ENCODE measurements at regions not wholly inside any gene's neighbourhood (a gene's known extent, or its start where the extent isn't known, plus 50 kb on each side); places are given as distances from the start of the nearest gene placed in this dataset.

DNA sequence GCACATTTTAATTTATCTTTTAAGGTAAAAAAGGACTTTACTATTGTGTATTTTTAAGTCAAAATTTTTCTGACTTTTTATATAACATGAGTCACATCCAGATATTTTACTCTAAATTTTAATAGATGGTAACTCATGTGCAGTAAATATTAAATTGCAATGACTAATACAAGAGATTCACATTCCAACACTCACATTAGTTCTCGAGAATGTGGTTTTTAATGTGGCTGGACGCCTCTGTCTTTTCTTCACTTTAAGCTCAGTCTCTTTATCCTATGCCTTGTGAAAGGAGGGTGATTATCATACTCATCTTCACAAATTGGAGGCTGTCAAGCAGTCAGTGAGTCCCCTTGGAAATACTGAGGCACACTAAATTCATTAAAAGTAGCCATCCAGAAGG lies 315.6 kb downstream of the HS3ST3B1 start:
- no peaks in the 10 kb centered on the region for H3K27me3 Mint-ChIP-seq (ENCODE audit: insufficient read depth)
- H3K4me1 Mint-ChIP-seq = peaks cover 6% of the 10 kb centered on the region
- H3K9ac ChIP-seq (ENCODE audit: extremely low read depth, low read length, poor library complexity, severe bottlenecking) = no peak overlapping the region
- H3K9me3 ChIP-seq (ENCODE audit: control insufficient read depth, low read length) = peaks cover 7% of the 10 kb centered on the region
- peaks cover 11% of the 10 kb centered on the region for H3K9me3 Mint-ChIP-seq
- no peak overlapping the region for H3K27ac Mint-ChIP-seq
- no peak overlapping the region for H3K4me3 ChIP-seq (ENCODE audit: low read length)
- H3K27me3 ChIP-seq (ENCODE audit: control insufficient read depth, insufficient read depth, low read length, poor library complexity, severe bottlenecking) = no peaks in the 10 kb centered on the region
- H3K4me3 Mint-ChIP-seq = no peak overlapping the region
- TF ChIP-seq, protein P1, sequence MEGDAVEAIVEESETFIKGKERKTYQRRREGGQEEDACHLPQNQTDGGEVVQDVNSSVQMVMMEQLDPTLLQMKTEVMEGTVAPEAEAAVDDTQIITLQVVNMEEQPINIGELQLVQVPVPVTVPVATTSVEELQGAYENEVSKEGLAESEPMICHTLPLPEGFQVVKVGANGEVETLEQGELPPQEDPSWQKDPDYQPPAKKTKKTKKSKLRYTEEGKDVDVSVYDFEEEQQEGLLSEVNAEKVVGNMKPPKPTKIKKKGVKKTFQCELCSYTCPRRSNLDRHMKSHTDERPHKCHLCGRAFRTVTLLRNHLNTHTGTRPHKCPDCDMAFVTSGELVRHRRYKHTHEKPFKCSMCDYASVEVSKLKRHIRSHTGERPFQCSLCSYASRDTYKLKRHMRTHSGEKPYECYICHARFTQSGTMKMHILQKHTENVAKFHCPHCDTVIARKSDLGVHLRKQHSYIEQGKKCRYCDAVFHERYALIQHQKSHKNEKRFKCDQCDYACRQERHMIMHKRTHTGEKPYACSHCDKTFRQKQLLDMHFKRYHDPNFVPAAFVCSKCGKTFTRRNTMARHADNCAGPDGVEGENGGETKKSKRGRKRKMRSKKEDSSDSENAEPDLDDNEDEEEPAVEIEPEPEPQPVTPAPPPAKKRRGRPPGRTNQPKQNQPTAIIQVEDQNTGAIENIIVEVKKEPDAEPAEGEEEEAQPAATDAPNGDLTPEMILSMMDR (conservative IDR thresholded peaks at IDR 0.05) = no peak
- peaks cover 2% of the 10 kb centered on the region for H3K36me3 Mint-ChIP-seq (ENCODE audit: low read depth)
- H3K27ac ChIP-seq (ENCODE audit: low read depth, low read length) = no peak overlapping the region
- DNase-seq = no peak
- WGBS, 2 experiments (ENCODE audit: insufficient coverage in 1 of 2, insufficient read length in 1 of 2) = 94 to 100% methylated on average over 2 of the region's 2 CpGs
- no peaks in the 10 kb centered on the region for H3K36me3 ChIP-seq (ENCODE audit: control insufficient read depth, insufficient read depth, low read length)
- no peaks in the 10 kb centered on the region for H3K4me1 ChIP-seq (ENCODE audit: control insufficient read depth, insufficient read depth, low read length)

DNA sequence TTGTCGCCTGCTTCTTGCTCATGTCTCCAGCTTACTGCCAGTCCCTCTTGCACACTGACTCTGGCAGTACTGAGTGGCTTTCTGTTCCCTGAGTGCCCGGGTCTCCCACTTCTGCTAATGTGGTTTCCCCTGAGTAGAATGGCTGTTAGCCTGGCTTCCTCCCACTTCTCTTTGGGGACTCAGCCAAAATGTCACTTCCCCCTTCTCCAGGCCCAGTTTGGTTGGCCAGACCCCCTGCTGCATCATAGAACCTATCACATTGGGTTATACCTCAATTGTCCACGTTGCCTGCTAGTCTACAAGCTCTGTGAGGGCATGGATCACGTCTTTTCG lies 304.4 kb downstream of the HS3ST3B1 start:
- Histone ChIP-seq H3K4me3 (ENCODE audit: low read length) (no peak overlapping the region), H3K4me1 (ENCODE audit: control insufficient read depth, insufficient read depth, low read length) (peaks cover 5% of the 10 kb centered on the region), H3K36me3 (ENCODE audit: control insufficient read depth, insufficient read depth, low read length) (no peaks in the 10 kb centered on the region), H3K27ac (ENCODE audit: low read depth, low read length) (no peak overlapping the region), H3K9ac (ENCODE audit: extremely low read depth, low read length, poor library complexity, severe bottlenecking) (no peak overlapping the region), H3K27me3 (ENCODE audit: control insufficient read depth, insufficient read depth, low read length, poor library complexity, severe bottlenecking) (no peaks in the 10 kb centered on the region), H3K9me3 (ENCODE audit: control insufficient read depth, low read length) (no peaks in the 10 kb centered on the region)
- WGBS, 2 experiments (ENCODE audit: insufficient coverage in 1 of 2, insufficient read length in 1 of 2) = 92 to 100% methylated on average over 1 to 5 of the region's 5 CpGs
- H3K4me3 Mint-ChIP-seq = no peak overlapping the region
- no peak for DNase-seq
- TF ChIP-seq, protein P1 (conservative IDR thresholded peaks at IDR 0.05) = no peak
- H3K9me3 Mint-ChIP-seq = peaks cover 13% of the 10 kb centered on the region
- H3K27ac Mint-ChIP-seq = no peak overlapping the region
- H3K4me1 Mint-ChIP-seq = peaks cover 6% of the 10 kb centered on the region
- H3K36me3 Mint-ChIP-seq (ENCODE audit: low read depth) = peaks cover 2% of the 10 kb centered on the region
- H3K27me3 Mint-ChIP-seq (ENCODE audit: insufficient read depth) = peaks cover 5% of the 10 kb centered on the region

DNA sequence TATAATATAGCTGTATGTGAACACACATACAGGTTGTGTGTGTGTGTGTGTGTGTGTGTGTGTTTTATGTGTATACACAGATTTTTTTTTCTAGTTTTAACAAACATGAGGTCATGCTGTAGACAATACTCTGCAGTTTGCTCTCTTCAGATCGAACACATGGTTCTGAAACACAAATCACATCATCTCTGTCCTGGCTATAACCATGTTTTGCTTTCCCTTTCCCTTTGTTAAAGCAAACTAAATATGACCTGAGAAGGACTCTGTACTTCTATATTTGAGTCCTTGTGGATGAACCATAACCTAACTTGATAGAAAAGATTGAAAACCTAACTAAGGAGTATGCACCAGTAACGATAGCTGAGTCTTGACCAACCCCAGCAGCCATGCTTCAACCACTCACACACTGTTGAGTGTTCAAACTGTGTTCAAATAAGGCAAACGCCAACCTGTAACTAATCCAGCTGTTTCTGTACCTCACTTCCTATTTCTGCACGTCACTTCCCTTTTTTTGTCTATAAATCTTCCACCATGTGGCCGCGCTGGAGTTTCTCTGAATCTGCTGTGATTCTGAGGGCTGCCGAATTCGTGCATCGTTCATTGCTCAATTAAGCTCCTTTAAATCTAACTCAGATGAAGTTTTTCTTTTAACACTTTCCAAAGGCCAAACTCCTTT lies 303.8 kb downstream of the HS3ST3B1 start:
- Histone ChIP-seq H3K4me3 (ENCODE audit: low read length) (no peak overlapping the region), H3K27me3 (ENCODE audit: control insufficient read depth, insufficient read depth, low read length, poor library complexity, severe bottlenecking) (no peaks in the 10 kb centered on the region), H3K9me3 (ENCODE audit: control insufficient read depth, low read length) (no peaks in the 10 kb centered on the region), H3K9ac (ENCODE audit: extremely low read depth, low read length, poor library complexity, severe bottlenecking) (no peak overlapping the region), H3K36me3 (ENCODE audit: control insufficient read depth, insufficient read depth, low read length) (no peaks in the 10 kb centered on the region), H3K4me1 (ENCODE audit: control insufficient read depth, insufficient read depth, low read length) (peaks cover 5% of the 10 kb centered on the region), H3K27ac (ENCODE audit: low read depth, low read length) (no peak overlapping the region)
- peaks cover 9% of the 10 kb centered on the region for H3K27me3 Mint-ChIP-seq (ENCODE audit: insufficient read depth)
- 94 to 95% methylated on average over 9 of the region's 9 CpGs for WGBS, 2 experiments (ENCODE audit: insufficient coverage in 1 of 2, insufficient read length in 1 of 2)
- DNase-seq = no peak
- H3K4me3 Mint-ChIP-seq = no peak overlapping the region
- H3K9me3 Mint-ChIP-seq = peaks cover 11% of the 10 kb centered on the region
- H3K4me1 Mint-ChIP-seq = peaks cover 6% of the 10 kb centered on the region
- TF ChIP-seq, protein P1 (conservative IDR thresholded peaks at IDR 0.05) = no peak
- H3K27ac Mint-ChIP-seq = no peak overlapping the region
- H3K36me3 Mint-ChIP-seq (ENCODE audit: low read depth) = no peaks in the 10 kb centered on the region
